Tibial nerve (tissue), 3 donors: ENCODE measurements at regions not wholly inside any gene's neighbourhood (a gene's known extent, or its start where the extent isn't known, plus 50 kb on each side); places are given as distances from the start of the nearest gene placed in this dataset.

Experiments used
- POLR2A ChIP-seq, 2 donors: fragments of 450-650 bp; IDR thresholded peaks; one replicate each; pipeline ENCODE4 v1.6.1; 2017; ENCODE audit warnings: antibody characterized with exemption in 2 of 2, mild to moderate bottlenecking in 2 of 2, moderate library complexity in 2 of 2
- TF ChIP-seq, protein P1 (sequence below), 5 experiments: fragments of 200-600 bp in 3 of 5; fragments of 450-650 bp in 2 of 5; sonication (generic) in 3 of 5; IDR thresholded peaks; one replicate each; pipeline ENCODE4 v1.5.1; 2016 to 2019; ENCODE audit warnings: antibody characterized with exemption in 5 of 5, mild to moderate bottlenecking in 3 of 5, moderate library complexity in 2 of 5

DNA sequence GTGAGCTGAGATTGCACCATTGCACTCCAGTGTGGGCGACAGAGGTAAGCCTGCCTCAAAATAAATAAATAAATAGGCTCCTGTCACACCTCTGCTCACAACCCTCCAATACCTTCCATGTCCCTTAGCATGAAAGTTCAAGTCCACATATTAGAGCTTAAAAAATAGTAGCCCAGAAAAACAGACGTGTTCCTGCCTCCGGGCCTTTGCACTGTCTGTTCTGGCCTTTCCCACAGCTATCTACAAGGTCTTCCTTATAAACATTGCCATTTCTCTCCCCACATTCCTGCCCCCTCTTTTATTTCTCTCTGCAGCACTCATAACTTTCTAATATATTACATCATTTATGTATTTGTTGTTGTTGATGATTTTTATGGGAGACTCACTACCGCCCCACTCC, 85.6 kb upstream of the CASZ1 start:
- TF ChIP-seq, protein P1, sequence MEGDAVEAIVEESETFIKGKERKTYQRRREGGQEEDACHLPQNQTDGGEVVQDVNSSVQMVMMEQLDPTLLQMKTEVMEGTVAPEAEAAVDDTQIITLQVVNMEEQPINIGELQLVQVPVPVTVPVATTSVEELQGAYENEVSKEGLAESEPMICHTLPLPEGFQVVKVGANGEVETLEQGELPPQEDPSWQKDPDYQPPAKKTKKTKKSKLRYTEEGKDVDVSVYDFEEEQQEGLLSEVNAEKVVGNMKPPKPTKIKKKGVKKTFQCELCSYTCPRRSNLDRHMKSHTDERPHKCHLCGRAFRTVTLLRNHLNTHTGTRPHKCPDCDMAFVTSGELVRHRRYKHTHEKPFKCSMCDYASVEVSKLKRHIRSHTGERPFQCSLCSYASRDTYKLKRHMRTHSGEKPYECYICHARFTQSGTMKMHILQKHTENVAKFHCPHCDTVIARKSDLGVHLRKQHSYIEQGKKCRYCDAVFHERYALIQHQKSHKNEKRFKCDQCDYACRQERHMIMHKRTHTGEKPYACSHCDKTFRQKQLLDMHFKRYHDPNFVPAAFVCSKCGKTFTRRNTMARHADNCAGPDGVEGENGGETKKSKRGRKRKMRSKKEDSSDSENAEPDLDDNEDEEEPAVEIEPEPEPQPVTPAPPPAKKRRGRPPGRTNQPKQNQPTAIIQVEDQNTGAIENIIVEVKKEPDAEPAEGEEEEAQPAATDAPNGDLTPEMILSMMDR (IDR thresholded peaks at IDR 0.05) = no peak
- TF ChIP-seq POLR2A (IDR thresholded peaks at IDR 0.05) = no peak
